Panc1 (cell line): ENCODE measurements at regions not wholly inside any gene's neighbourhood (a gene's known extent, or its start where the extent isn't known, plus 50 kb on each side); places are given as distances from the start of the nearest gene placed in this dataset.

ENCODE experiments used
- ATAC-seq: fragments of 200-7000 bp; cut with Tn5 transposase; 2 replicates; pipeline ENCODE4 v1.9.1; 2020; ENCODE audit warnings: mild to moderate bottlenecking, moderate library complexity
- BruUV-seq: library from RNA; stranded (reverse); fragments of 400-500 nt; replicated peaks from 2 replicates; lab custom pipeline; 2021; lab: Mats Ljungman, UMichigan
- CTCF ChIA-PET: fragments of 300-600 bp; sonication (Branson Sonifier 250); formaldehyde crosslinking; loops from one replicate; lab custom pipeline; 2022; ENCODE audit warnings: antibody characterized with exemption; lab: Charles Lee
- POLR2A ChIA-PET: fragments of 300-600 bp; sonication (Branson Sonifier 250); formaldehyde crosslinking; loops from one replicate; lab custom pipeline; 2022; ENCODE audit warnings: antibody characterized with exemption; lab: Charles Lee
- DNase-seq: peaks from one replicate; pipeline ENCODE4 v3.0.0-alpha.2; 2010; ENCODE audit warnings: low read depth, low spot score
- H3K27ac ChIP-seq: 2 replicates; pipeline ENCODE4 v1.5.1; 2011; ENCODE audit warnings: mild to moderate bottlenecking, low read length, inconsistent platforms
- H3K27me3 ChIP-seq: fragments of 200-500 bp; sonication (Bioruptor generic); 2 replicates; pipeline ENCODE4 v1.6.0; 2014; ENCODE audit warnings: low read length, inconsistent platforms; ENCODE audit not compliant: control insufficient read depth, insufficient read depth
- H3K36me3 ChIP-seq: fragments of 200-500 bp; sonication (Bioruptor generic); 2 replicates; pipeline ENCODE4 v1.5.1; 2014; ENCODE audit warnings: inconsistent platforms, mild to moderate bottlenecking, low read length, moderate library complexity; ENCODE audit not compliant: control insufficient read depth, insufficient read depth
- H3K4me1 ChIP-seq: 2 replicates; pipeline ENCODE4 v1.5.1; 2011; ENCODE audit warnings: inconsistent platforms, mild to moderate bottlenecking, low read length, moderate library complexity; ENCODE audit not compliant: control insufficient read depth, insufficient read depth
- H3K4me3 ChIP-seq, 2 experiments: 2 replicates each; pipeline ENCODE4 v1.5.1; 2011 to 2012; ENCODE audit warnings: low read depth in 2 of 2, low read length in 2 of 2, mild to moderate bottlenecking in 2 of 2, inconsistent platforms in 1 of 2, moderate library complexity in 1 of 2
- H3K9me3 ChIP-seq: fragments of 200-500 bp; sonication (Bioruptor generic); 2 replicates; pipeline ENCODE4 v1.5.1; 2014; ENCODE audit warnings: low read depth, mild to moderate bottlenecking, inconsistent platforms, low read length, moderate library complexity; ENCODE audit not compliant: control insufficient read depth, insufficient read depth
- CTCF ChIP-seq: fragments of 450-650 bp; IDR thresholded peaks from 2 replicates; pipeline ENCODE4 v1.5.1; 2017; ENCODE audit warnings: mild to moderate bottlenecking
- POLR2AphosphoS5 ChIP-seq: IDR thresholded peaks from 2 replicates; pipeline ENCODE4 v1.6.1; 2012; ENCODE audit warnings: mild to moderate bottlenecking, low read depth, low read length, moderate library complexity
- REST ChIP-seq, 2 experiments: IDR thresholded peaks; 2 replicates each; pipeline ENCODE4 v1.6.1; 2011 to 2012; ENCODE audit warnings: low read depth in 2 of 2, control low read depth in 1 of 2, low read length in 1 of 2, mild to moderate bottlenecking in 1 of 2, moderate library complexity in 1 of 2; ENCODE audit not compliant: insufficient read depth in 1 of 2
- SIN3A ChIP-seq: IDR thresholded peaks from 2 replicates; pipeline ENCODE4 v1.6.1; 2012; ENCODE audit warnings: low read depth, mild to moderate bottlenecking, low read length, moderate library complexity, borderline replicate concordance; ENCODE audit not compliant: insufficient read depth
- TCF7L2 ChIP-seq: IDR thresholded peaks from 2 replicates; pipeline ENCODE4 v1.6.1; 2011; ENCODE audit warnings: mild to moderate bottlenecking, low read depth, low read length, inconsistent platforms
- in situ Hi-C: cut with HindIII; loops from 2 replicates; pipeline ENCODE4 v1.10.0; 2016; ENCODE audit warnings: low sequenced_read_pairs, low pct_unique_long_range_greater_than_20kb
- intact Hi-C: fragments of 100-400 bp; cut with micrococcal nuclease; formaldehyde crosslinking; loops from one replicate; pipeline ENCODE4 v1.10.0; 2022; ENCODE audit not compliant: unreplicated experiment

GRCh38 chr3:23734481-23734880 is 71.3 kb upstream of the UBE2E1 start:
- H3K27me3 ChIP-seq = no peaks in the 10 kb centered on the region
- ATAC-seq = no peak

GRCh38 chr3:23735062-23735461 is 70.7 kb upstream of the UBE2E1 start:
- no peak for TF ChIP-seq REST (IDR thresholded peaks at IDR 0.05; ENCODE audit: insufficient read depth in 1 of 2, low read depth in 2 of 2, low read length in 1 of 2)
- no peak for TF ChIP-seq SIN3A
- no peak for TF ChIP-seq POLR2AphosphoS5
- no peak for TF ChIP-seq CTCF
- no peak for TF ChIP-seq TCF7L2
- POLR2A ChIA-PET = interaction anchor here (0.6 kb wide), 3 partner anchors 16 to 28 kb away, joined by 3 to 5 read pairs (median 4); no protein-coding TSS in a partner anchor
- intact Hi-C loops (no loop called here), in situ Hi-C loops (no loop called here)
- DNase-seq (no peak), ATAC-seq (no peak)
- Histone ChIP-seq H3K9me3 (no peaks in the 10 kb centered on the region), H3K4me1 (peaks cover 5% of the 10 kb centered on the region; the same call in 1 of the 2 replicates), H3K27ac (no peak overlapping the region), H3K4me3 (no peak overlapping the region), H3K27me3 (no peaks in the 10 kb centered on the region), H3K36me3 (no peaks in the 10 kb centered on the region)
- BruUV-seq = no TSS peak
- CTCF ChIA-PET = no interaction called here

More at GRCh38 chr3:23734481-23734880, 71.3 kb upstream of the UBE2E1 start:
- no peak for TF ChIP-seq POLR2AphosphoS5
- TF ChIP-seq SIN3A = no peak
- TF ChIP-seq CTCF = no peak
- TF ChIP-seq TCF7L2 = no peak
- no peak for TF ChIP-seq REST (IDR thresholded peaks at IDR 0.05; ENCODE audit: insufficient read depth in 1 of 2, low read depth in 2 of 2, low read length in 1 of 2)
- BruUV-seq = no TSS peak
- Histone ChIP-seq H3K36me3 (no peaks in the 10 kb centered on the region), H3K9me3 (no peaks in the 10 kb centered on the region), H3K27ac (no peak overlapping the region), H3K4me3 (no peak overlapping the region), H3K4me1 (peaks cover 5% of the 10 kb centered on the region; the same call in 1 of the 2 replicates)
- in situ Hi-C loops = no loop called here
- intact Hi-C loops = no loop called here
- DNase-seq = no peak
- ChIA-PET POLR2A (interaction anchor here (0.6 kb wide), 2 partner anchors 18 to 29 kb away, joined by 3 to 4 read pairs; no protein-coding TSS in a partner anchor), CTCF (no interaction called here)
